ENCODE measurements at regions not wholly inside any gene's neighbourhood (a gene's known extent, or its start where the extent isn't known, plus 50 kb on each side); places are given as distances from the start of the nearest gene placed in this dataset.
"Not testable (repeated sequence)": the region's sequence is repeated elsewhere in the genome, so short reads cannot be mapped to it uniquely, and the experiment has no call there.

- DNase-seq = no peak
Observed at GRCh38 chr2:66169076-66169475, 265.8 kb upstream of the MEIS1 start.

GRCh38 chr2:66164470-66164869, 270.5 kb upstream of the MEIS1 start:
- DNase-seq = no peak

GRCh38 chr2:66156171-66156570, 278.8 kb upstream of the MEIS1 start:
- DNase-seq = no peak

GRCh38 chr2:66153941-66154340, 281.0 kb upstream of the MEIS1 start:
- DNase-seq = no peak

GRCh38 chr2:66145490-66145889, 289.4 kb upstream of the MEIS1 start:
- no peak for DNase-seq

GRCh38 chr2:66144324-66144723, 290.6 kb upstream of the MEIS1 start:
- not testable (repeated sequence) for DNase-seq

- no peak for DNase-seq
Observed at GRCh38 chr2:66137606-66138130, 297.3 kb upstream of the MEIS1 start.

- no peak for DNase-seq
Observed at GRCh38 chr2:66134138-66134701, 300.7 kb upstream of the MEIS1 start.

GRCh38 chr2:66127656-66128055, 307.3 kb upstream of the MEIS1 start:
- DNase-seq = no peak

GRCh38 chr2:66127061-66127460, 307.9 kb upstream of the MEIS1 start:
- DNase-seq = no peak

- no peak for DNase-seq
Observed at GRCh38 chr2:66125951-66126350, 309.0 kb upstream of the MEIS1 start.

GRCh38 chr2:66122516-66122915, 312.4 kb upstream of the MEIS1 start:
- DNase-seq = no peak

GRCh38 chr2:66121946-66122345, 313.0 kb upstream of the MEIS1 start:
- DNase-seq = no peak

GRCh38 chr2:66113988-66114625, 320.8 kb upstream of the MEIS1 start:
- no peak for DNase-seq

- no peak for DNase-seq
Observed at GRCh38 chr2:66111706-66112105, 323.2 kb upstream of the MEIS1 start.

GRCh38 chr2:66110608-66111007, 324.3 kb upstream of the MEIS1 start:
- no peak for DNase-seq

- no peak for DNase-seq
Observed at GRCh38 chr2:66110086-66110485, 324.8 kb upstream of the MEIS1 start.

- DNase-seq = no peak
Observed at GRCh38 chr2:66109419-66109818, 325.5 kb upstream of the MEIS1 start.

GRCh38 chr2:66105066-66105753, 329.7 kb upstream of the MEIS1 start:
- DNase-seq = no peak

- DNase-seq = no peak
Observed at GRCh38 chr2:66103581-66103980, 331.3 kb upstream of the MEIS1 start.

- DNase-seq = no peak
Observed at GRCh38 chr2:66101206-66101605, 333.7 kb upstream of the MEIS1 start.

- DNase-seq = no peak
Observed at GRCh38 chr2:66095820-66096345, 339.0 kb upstream of the MEIS1 start.

GRCh38 chr2:66094689-66095088, 340.2 kb upstream of the MEIS1 start:
- DNase-seq = not testable (repeated sequence)

- DNase-seq = no peak
Observed at GRCh38 chr2:66093371-66093770, 341.6 kb upstream of the MEIS1 start.
